Activated naive CD4-positive, alpha-beta T cell treated with anti-CD3 and anti-CD28 coated beads, Interleukin-2, amount 50 U/mL, for 16 hours (primary cell): ENCODE measurements at regions not wholly inside any gene's neighbourhood (a gene's known extent, or its start where the extent isn't known, plus 50 kb on each side); places are given as distances from the start of the nearest gene placed in this dataset.
A peak's percentile ranks its signal among the peaks of the same experiment; 100 is the strongest.
"Not testable (repeated sequence)": the region's sequence is repeated elsewhere in the genome, so short reads cannot be mapped to it uniquely, and the experiment has no call there.

ENCODE experiments used
- DNase-seq: peaks from one replicate; pipeline ENCODE4 v3.0.0-alpha.2; 2020

- no peak for DNase-seq
Measured at GRCh38 chr12:56872366-56872765, 61.8 kb downstream of the SDR9C7 start.

DNA sequence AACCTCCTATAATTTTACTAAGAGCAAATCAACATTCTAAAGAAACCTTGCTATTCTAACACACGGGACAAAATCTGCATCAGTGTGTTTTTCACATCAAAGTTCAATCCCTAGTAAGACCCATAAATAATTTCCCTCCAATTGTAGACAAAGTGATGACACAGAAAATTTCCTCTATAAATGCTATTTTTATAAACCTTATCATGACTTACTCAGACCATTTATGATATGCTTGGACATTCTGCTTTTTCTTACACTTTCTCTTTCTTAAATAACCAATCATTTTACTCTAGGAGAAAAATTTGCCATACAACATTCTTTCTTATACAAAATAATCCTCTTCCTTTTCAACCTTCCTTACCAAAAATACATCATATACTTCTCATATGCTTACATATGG is 67.0 kb downstream of the SDR9C7 start:
- no peak for DNase-seq

- DNase-seq = no peak
Measured at GRCh38 chr12:56866493-56866892, 67.7 kb downstream of the SDR9C7 start.

- no peak for DNase-seq
Measured at GRCh38 chr12:56864318-56864717, 69.9 kb downstream of the SDR9C7 start.

DNA sequence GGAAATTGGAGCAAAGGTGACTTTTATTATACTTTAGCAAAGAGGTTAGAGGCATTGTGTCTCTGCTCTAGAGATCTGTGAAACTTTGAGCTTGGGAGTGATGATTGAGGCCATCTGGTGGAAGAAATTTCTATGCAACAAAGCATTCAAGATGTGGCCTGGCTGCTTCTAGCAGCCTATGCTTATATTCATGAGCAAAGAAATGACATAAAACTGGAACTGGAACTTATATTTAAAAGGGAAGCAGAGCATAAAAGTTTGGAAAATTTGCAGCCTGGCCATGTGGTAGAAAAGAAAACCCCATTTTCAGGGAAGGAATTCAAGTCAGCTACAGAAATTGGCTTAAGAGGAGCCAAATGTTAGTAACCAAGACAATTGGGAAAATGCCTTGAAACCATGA is 70.4 kb downstream of the SDR9C7 start:
- no peak for DNase-seq

GRCh38 chr12:56862264-56862663 is 71.9 kb downstream of the SDR9C7 start:
- no peak for DNase-seq

- not testable (repeated sequence) for DNase-seq
Measured at GRCh38 chr12:56853392-56853978, 80.7 kb downstream of the SDR9C7 start.

DNA sequence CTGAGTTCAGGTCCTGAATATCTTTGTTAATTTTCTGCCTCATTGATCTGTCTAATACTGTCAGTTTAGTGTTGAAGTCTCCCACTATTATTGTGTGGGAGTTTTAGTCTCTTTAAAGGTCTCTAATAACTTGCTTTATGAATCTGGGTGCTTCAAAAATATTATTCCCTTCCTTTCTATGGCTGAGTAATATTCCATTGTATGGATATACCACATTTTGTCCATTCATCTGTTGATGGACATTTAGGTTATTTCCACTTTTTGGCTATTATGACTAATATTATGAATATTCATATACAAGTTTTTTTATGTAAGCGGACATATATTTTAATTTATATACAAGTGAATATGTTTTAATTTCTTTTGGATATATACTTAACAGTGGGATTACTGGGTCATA is 82.7 kb downstream of the SDR9C7 start:
- DNase-seq = no peak

- DNase-seq = no peak
Measured at GRCh38 chr12:56840922-56841321, 77.8 kb downstream of the HSD17B6 start.

- peak; percentile 29 for DNase-seq
Measured at GRCh38 chr12:56839915-56840325, 76.8 kb downstream of the HSD17B6 start.

DNA sequence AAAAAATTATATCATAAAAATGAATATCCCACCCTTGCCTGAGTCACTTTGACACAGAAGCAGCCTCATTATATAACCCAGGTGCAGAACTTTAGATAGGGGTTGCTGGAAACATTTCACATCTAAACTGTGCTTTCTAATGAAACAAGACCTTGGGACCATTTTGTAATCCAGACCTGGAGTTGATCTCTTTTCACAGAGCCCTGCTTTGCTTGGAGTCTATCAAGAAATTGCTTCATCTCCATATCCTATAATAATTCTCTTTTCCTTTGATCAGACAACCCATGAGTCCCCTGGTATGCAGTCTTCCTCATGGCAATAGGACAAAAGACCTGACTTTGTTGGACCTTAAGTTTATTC is 76.3 kb downstream of the HSD17B6 start:
- no peak for DNase-seq

DNA sequence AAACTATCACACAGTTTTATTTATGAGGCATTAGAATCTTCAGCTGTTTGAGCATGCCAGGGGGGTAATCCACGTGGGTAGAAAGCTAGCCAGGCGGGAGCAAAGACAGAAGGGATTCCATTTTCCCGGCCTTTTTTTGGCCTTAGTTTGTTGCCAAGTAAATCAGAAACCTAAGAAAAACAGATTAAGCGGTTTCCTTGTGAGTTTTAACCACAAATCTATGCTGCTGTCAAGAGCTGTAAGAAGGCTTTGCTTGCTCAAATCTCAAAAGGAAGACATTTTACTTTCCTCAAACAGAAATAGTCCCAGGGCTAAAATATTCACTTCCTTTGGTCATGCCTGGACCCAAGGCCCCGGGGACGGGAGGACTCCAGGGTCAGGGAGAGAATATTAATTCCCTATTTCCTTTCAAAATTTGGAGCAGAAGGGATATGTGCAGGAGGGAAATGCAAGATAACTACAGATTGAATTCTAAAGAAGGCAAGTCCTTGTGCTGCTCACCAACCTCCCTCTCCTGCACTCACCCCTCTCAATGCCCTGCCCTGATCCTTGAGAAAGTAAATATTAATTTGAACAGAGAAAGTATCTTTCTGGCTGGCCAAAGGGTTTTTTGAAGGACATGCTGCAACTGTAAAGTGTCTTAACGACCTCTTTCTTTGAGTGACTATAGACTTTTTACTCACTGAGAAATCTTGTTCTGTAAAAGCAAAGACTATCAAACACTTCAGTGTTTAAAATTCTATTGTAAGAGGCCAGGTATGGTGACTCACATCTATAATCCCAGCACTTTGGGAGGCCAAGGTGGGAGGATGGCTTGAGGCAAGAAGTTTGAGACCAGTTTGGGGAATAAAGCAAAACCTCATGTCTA is 75.7 kb downstream of the HSD17B6 start:
- DNase-seq = no peak
